GM19023 (cell line): ENCODE measurements at regions not wholly inside any gene's neighbourhood (a gene's known extent, or its start where the extent isn't known, plus 50 kb on each side); places are given as distances from the start of the nearest gene placed in this dataset.

Source experiments
- ATAC-seq: cut with Tn5 transposase; IDR thresholded peaks from one replicate; pipeline ENCODE4 v1.9.1; 2021; ENCODE audit warnings: mild to moderate bottlenecking, moderate library complexity; ENCODE audit not compliant: unreplicated experiment

DNA sequence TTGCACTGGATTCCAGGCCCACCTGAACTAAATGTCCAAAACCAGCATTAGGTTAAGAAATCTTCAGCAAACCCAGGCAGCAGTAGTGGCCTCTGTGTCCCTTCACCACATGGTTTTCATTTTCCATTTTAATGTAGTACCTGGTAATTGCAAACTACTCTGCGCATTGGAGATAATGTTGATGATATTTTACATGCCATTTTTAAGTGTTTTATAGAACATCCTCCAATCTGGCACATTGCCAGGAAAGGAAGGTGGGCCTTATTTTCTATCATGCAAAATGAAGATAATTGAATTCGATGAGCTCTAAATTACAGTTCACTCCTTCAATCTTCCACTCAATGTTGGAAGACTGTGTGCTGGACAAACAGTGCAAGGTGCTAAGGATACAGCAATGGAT, 89.5 kb downstream of the ZC3H11B start:
- ATAC-seq, result no peak

DNA sequence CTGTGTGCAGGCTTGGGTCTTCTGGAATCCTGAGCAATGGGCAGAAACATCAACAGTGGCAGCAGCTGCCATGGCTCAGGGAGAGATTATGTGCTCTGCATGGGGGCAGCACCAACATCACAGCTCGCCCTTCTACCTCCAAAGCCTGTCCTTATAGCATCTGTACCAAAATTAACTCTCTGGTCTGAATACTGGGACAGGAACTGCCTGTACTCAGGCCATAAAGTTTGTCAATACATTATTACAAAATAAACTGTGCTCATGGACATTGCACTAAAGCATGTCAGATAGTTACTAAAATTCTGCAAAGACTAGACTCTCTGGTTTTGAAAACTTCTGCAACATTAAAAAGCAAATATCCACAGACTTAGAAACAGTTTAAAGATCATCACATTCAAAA, 91.6 kb downstream of the ZC3H11B start:
- ATAC-seq, result no peak

- no peak for ATAC-seq
These were observed 92.7 kb downstream of the ZC3H11B start for GRCh38 chr1:219520241-219520640.

DNA sequence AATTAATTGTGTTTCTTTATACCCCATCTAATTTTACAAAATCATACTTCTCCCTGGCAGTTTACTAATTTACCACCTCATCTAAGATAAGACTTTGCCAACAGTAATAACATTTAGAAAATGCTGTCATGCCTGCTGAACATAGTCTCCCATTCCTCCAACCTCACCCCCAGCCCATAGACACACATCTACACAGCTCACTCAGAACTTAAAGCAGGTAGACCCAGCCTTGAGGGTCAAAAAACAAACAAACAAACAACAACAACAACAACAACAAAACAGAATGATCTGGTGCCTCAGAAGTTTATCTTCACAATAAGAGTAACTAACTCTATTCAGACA, 94.0 kb downstream of the ZC3H11B start:
- ATAC-seq, result no peak

DNA sequence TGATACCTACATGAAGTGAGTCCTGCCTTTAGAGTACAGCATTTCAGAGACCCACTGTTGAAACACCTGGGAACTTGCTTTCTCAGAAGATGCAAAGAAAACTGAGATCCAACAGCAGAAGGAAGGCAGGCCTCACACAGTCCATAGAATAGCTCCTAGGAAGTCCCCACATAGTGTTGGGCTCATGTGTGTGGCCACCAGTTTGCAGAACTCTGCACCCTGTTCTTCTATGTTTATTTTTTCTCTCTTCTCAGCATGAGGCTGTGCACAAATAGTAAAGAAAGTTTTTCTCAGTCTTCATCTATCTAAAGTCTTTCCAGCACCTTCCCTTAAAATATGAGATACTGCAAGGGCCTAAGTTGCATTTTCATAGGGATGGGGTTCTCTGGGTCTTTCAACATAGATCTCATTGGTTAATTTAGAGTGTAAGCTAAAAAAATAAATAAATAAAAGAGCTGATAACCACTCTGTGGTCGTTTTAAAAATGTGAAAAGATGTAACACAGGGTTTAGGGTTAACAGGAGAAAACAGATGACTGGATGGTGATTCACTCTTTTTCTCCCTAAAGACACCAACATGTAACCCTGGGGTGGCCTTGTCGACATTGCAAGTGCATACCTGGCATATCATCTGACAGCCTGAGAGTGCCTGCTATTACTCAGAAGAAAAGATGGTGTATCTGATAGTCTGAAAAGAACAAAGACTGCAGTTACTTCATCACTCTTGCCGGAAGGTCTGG, 94.6 kb downstream of the ZC3H11B start:
- ATAC-seq, result no peak

GRCh38 chr1:219517031-219517430, 95.9 kb downstream of the ZC3H11B start:
- no peak for ATAC-seq

- no peak for ATAC-seq
These were observed 98.2 kb downstream of the ZC3H11B start for GRCh38 chr1:219514728-219515127.

DNA sequence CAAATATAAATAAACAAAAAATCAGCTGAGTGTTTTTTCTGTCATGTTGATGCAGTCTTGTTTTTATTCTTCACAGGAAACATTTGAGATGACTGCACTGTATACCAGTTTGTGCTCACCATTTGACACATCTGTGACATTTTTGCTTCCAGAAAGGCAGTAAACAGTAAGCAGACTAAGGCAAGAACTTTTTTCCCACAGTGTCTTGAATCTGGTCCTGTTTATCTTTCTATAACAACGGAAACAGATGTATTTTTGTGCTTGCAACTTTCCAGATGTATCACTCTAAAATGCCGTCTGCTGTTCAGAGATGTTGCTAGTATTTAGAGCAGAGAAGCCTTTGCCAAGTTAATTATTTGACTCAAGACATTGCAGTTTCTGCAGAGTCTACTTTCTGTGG, 105.5 kb downstream of the ZC3H11B start:
- ATAC-seq, result no peak

DNA sequence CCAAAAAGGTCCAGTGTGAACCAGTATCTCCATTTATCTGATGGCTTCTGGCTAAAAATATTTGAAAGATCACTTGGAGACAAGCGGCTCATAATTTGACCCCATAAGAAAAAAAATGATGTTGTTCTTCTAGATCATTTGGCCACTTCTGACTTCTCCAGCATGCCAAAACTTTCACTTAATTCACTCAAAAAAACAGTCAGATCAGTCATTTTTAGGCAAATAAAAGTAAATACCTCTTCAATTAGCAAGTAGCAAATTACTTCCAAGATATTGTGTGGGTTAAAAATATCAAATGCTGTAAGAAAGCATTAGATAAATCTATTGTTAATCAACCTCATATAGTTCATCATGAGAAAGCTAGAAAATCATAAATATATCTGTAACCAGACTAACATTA, 106.0 kb downstream of the ZC3H11B start:
- no peak for ATAC-seq

GRCh38 chr1:219506473-219506899, 106.4 kb downstream of the ZC3H11B start:
- no peak for ATAC-seq

DNA sequence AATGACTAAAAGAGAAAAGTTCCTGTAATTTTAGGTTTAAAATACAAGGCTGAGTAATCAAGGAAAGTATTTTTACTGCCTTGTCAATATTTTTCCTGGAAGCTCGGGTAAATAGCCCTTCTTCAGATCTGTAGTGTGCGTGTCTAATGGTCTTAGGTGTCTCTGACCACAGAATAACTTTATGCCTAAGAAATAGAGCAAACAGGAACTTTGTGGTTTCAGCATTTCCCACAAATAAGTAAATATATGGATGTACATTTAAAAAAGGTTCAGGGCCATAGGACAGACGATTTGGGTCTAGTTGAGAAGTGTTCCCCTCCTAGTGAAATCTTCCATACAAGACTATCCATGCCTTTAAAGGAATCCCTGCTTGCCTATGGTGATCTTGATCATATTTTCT, 107.0 kb downstream of the ZC3H11B start:
- ATAC-seq, result no peak

DNA sequence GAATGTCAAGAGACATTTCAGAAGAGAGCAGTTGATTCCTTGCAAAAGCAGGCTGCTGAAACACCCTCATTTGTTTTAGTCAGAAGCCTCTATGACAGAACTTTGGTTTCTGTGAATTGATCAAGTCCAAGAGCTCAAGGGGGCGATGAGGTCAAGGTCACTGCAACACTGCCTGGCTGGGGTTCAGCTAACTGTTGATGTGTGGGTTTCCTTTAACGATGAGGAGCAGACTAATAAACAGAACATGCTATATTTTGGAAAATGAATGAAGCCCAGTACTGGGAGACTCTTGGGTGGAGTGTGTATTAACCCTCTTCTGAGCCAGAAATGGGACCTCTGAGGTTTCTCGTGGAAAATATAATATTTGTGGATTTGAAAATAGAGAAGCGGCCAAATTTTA, 109.3 kb downstream of the ZC3H11B start:
- ATAC-seq, result no peak

DNA sequence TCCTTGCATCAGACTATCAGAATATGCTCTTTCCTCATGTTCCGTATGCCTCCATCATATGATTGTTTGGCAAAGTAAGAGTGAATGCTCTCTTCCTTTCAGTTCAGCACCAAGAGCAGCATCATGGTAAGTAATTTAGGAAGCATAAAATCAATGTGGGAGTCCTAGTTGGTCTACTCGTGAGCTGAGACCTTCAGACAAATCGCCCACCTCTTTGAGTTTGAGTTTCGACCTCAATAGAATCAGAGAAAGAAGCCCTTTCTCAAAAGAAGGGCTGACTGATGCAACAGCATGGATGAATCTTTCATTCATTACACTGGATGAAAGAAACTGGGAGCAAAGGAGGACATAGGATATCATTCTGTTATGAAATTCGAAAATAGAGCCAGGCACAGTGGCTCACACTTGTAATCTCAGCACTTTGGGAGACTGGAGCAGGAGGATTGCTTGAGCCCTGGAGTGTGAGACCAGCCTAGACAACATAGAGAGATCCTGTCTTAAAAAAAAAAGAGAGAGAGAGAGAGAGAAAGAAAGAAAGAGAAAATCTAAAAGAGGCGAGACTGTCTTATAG, 112.5 kb downstream of the ZC3H11B start:
- no peak for ATAC-seq

- ATAC-seq, result no peak
These were observed 114.2 kb downstream of the ZC3H11B start for GRCh38 chr1:219498666-219499065.

- ATAC-seq, result no peak
These were observed 117.0 kb downstream of the ZC3H11B start for GRCh38 chr1:219495737-219496408.

DNA sequence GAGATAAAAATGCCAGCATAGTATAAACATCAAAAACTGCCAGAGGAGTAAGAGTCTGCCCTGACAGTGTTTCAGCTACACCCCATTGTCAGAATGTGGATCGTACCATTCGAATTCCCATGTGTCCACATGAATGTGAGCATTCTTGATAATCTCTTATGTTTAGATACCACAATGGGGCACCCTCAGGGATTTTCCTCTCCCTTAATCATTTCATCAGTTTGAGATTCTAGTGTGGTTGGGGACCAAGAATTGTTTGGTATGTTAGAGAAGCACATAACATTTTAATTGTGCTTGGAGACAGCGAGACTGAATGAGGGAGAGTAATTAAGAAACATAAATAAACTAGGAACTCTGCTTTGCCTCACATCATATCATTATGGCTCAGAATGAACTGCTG, 120.2 kb downstream of the ZC3H11B start:
- ATAC-seq, result no peak

DNA sequence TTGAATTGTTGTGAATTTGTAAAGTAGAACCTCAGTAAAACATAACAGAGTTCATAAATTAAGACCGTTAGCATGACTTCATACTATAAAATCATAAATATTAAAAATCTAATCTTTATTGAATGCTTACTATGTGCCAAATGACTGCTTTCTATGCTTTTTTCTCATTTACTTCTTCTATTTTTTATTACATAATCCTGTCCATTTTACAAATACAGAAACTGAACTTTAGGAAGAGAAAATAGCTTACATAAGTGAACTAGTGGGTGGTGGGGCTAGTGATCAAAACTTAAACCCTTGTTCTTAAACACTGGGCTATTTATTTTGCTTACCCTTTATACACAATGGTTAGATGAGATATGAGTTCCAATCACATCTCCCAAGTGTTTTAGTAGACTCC, 122.3 kb downstream of the ZC3H11B start:
- ATAC-seq, result no peak

DNA sequence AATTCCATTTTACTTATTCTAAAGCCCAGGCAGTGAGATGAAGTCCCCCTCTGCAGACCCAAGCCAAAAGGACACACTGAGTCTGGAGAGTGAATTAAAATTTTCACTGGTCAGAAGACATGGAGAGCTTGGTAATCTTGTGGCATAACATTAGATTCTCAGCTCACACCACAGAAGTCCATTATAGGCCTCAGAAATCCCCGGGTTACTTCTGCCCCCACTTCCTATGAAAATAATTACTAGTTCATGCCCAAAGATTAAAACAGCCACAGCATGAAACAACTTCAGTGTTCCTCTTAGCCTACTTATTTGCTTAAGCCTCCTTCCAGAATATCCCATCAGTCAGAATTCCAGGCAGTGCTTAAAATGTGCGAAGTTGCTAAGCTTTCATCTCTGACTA, 123.3 kb downstream of the ZC3H11B start:
- ATAC-seq, result no peak

GRCh38 chr1:219488275-219488674, 124.6 kb downstream of the ZC3H11B start:
- ATAC-seq, result no peak

DNA sequence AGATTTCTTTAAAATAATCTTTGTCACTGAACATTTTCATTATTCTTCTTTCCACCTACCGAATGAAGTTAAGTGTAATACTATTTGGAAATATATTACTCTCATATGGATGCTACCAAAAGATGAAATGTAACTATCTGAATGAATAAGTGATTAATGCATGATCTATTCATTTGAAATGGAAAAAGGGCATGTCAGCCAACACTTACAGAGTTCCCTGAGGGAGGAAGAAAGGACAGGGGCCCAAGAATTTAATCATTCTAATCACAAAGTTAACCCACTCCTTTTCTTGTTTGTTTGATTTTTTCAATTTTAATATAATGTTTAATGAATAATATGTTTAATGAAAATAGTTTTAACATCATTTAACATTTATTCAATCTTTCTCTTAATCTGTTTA, 129.4 kb downstream of the ZC3H11B start:
- no peak for ATAC-seq

DNA sequence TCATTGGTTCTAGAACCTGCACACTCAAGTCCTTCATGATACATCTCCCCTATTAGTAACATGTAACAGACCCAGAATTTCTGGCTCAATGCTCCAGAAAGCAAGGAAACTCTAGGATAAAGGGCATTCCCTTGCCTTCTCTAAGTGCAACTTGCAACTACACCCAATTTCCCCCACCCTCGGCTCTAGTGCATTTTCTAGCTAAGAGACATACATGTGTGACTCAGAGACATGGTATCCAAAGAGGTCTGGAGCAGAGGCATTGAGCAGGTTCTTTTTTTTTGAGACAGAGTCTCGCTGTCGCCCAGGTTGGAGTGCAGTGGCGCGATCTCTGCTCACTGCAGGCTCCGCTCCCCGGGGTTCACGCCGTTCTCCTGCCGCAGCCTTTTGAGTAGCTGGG, 132.9 kb downstream of the ZC3H11B start:
- no peak for ATAC-seq

- ATAC-seq, result no peak
These were observed 134.1 kb downstream of the ZC3H11B start for GRCh38 chr1:219478811-219479210.
